ENCODE measurements at regions not wholly inside any gene's neighbourhood (a gene's known extent, or its start where the extent isn't known, plus 50 kb on each side); places are given as distances from the start of the nearest gene placed in this dataset.
"Not testable (repeated sequence)": the region's sequence is repeated elsewhere in the genome, so short reads cannot be mapped to it uniquely, and the experiment has no call there.

- no peak for DNase-seq (ENCODE audit: low read depth)
- H3K4me3 ChIP-seq (ENCODE audit: low read depth, low read length), result no peak overlapping the region
- TF ChIP-seq, protein P1, sequence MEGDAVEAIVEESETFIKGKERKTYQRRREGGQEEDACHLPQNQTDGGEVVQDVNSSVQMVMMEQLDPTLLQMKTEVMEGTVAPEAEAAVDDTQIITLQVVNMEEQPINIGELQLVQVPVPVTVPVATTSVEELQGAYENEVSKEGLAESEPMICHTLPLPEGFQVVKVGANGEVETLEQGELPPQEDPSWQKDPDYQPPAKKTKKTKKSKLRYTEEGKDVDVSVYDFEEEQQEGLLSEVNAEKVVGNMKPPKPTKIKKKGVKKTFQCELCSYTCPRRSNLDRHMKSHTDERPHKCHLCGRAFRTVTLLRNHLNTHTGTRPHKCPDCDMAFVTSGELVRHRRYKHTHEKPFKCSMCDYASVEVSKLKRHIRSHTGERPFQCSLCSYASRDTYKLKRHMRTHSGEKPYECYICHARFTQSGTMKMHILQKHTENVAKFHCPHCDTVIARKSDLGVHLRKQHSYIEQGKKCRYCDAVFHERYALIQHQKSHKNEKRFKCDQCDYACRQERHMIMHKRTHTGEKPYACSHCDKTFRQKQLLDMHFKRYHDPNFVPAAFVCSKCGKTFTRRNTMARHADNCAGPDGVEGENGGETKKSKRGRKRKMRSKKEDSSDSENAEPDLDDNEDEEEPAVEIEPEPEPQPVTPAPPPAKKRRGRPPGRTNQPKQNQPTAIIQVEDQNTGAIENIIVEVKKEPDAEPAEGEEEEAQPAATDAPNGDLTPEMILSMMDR (IDR thresholded peaks at IDR 0.05; ENCODE audit: low read depth, low read length), result no peak
- no peak for TF ChIP-seq MYC (IDR thresholded peaks at IDR 0.05; ENCODE audit: low read depth, low read length)
- no peak for TF ChIP-seq MAX (IDR thresholded peaks at IDR 0.05; ENCODE audit: low read depth, low read length)
- no peak for TF ChIP-seq POLR2A (IDR thresholded peaks at IDR 0.05; ENCODE audit: extremely low read depth, insufficient read length)
Measured at GRCh38 chr10:34906067-34906965, 91.2 kb upstream of the PARD3 start.

GRCh38 chr10:34905200-34905927 lies 90.3 kb upstream of the PARD3 start:
- no peak overlapping the region for H3K4me3 ChIP-seq (ENCODE audit: low read depth, low read length)
- no peak for DNase-seq (ENCODE audit: low read depth)
- TF ChIP-seq MYC (IDR thresholded peaks at IDR 0.05; ENCODE audit: low read depth, low read length) (no peak), POLR2A (IDR thresholded peaks at IDR 0.05; ENCODE audit: extremely low read depth, insufficient read length) (no peak), MAX (IDR thresholded peaks at IDR 0.05; ENCODE audit: low read depth, low read length) (no peak)
- TF ChIP-seq, protein P1 (IDR thresholded peaks at IDR 0.05; ENCODE audit: low read depth, low read length), result no peak

GRCh38 chr10:34904191-34904590 lies 89.1 kb upstream of the PARD3 start:
- DNase-seq (ENCODE audit: low read depth), result no peak
- TF ChIP-seq POLR2A (IDR thresholded peaks at IDR 0.05; ENCODE audit: extremely low read depth, insufficient read length) (no peak), MAX (IDR thresholded peaks at IDR 0.05; ENCODE audit: low read depth, low read length) (no peak), MYC (IDR thresholded peaks at IDR 0.05; ENCODE audit: low read depth, low read length) (no peak)
- TF ChIP-seq, protein P1 (IDR thresholded peaks at IDR 0.05; ENCODE audit: low read depth, low read length), result no peak
- H3K4me3 ChIP-seq (ENCODE audit: low read depth, low read length), result no peak overlapping the region

- DNase-seq (ENCODE audit: low read depth), result no peak
- no peak overlapping the region for H3K4me3 ChIP-seq (ENCODE audit: low read depth, low read length)
- no peak for TF ChIP-seq POLR2A (IDR thresholded peaks at IDR 0.05; ENCODE audit: extremely low read depth, insufficient read length)
- no peak for TF ChIP-seq MAX (IDR thresholded peaks at IDR 0.05; ENCODE audit: low read depth, low read length)
- TF ChIP-seq, protein P1 (IDR thresholded peaks at IDR 0.05; ENCODE audit: low read depth, low read length), result no peak
- TF ChIP-seq MYC (IDR thresholded peaks at IDR 0.05; ENCODE audit: low read depth, low read length), result no peak
Measured at GRCh38 chr10:34899161-34899560, 84.1 kb upstream of the PARD3 start.

- no peak for DNase-seq (ENCODE audit: low read depth)
- no peak overlapping the region for H3K4me3 ChIP-seq (ENCODE audit: low read depth, low read length)
- TF ChIP-seq MYC (IDR thresholded peaks at IDR 0.05; ENCODE audit: low read depth, low read length), result no peak
- TF ChIP-seq, protein P1 (IDR thresholded peaks at IDR 0.05; ENCODE audit: low read depth, low read length), result no peak
Measured at GRCh38 chr10:34895977-34896376, 80.9 kb upstream of the PARD3 start.

DNA sequence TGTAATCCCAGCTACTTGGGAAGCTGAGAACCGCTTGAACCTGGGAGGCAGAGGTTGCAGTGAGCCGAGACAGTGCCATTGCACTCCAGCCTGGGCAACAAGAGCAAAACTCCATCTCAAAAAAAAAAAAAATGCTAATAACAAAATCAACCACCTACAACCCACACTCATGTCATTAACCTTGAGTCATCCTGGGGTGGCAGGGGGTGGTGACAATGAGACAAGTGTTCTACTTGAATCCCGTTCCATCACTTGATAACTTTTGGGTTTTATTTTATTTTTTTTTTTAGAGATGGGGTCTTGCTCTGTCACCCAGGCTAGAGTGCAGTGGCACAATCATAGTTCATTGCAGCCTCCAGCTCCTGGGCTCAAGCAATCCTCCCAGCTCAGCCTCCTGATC lies 80.0 kb upstream of the PARD3 start:
- not testable (repeated sequence) for DNase-seq (ENCODE audit: low read depth); H3K4me3 ChIP-seq (ENCODE audit: low read depth, low read length)

DNA sequence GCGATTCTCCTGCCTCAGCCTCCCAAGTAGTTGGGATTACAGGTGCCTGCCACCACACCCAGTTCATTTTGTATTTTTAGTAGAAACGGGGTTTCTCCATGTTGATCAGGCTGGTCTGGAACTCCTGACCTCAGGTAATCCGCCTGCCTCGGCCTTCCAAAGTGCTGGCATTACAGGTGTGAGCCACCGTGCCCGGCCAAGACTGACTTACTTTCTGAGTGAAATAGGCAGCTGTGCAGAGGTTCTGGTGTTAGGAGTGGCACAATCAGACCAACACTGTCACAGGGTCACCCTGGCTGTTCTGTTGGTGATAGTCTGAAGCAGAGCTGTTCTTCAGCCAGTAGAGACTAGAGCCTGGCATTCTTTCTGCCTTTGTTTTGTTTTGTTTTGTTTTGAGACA lies 77.4 kb upstream of the PARD3 start:
- not testable (repeated sequence) for DNase-seq (ENCODE audit: low read depth); H3K4me3 ChIP-seq (ENCODE audit: low read depth, low read length)
